ENCODE measurements at regions not wholly inside any gene's neighbourhood (a gene's known extent, or its start where the extent isn't known, plus 50 kb on each side); places are given as distances from the start of the nearest gene placed in this dataset.

- ChIA-PET POLR2A (ENCODE audit: unreplicated experiment) (no interaction called here), CTCF (no interaction called here)
- Histone ChIP-seq H3K9me3 (ENCODE audit: low read length) (no peaks in the 10 kb centered on the region), H3K79me2 (ENCODE audit: low read length) (no peaks in the 10 kb centered on the region), H3K4me2 (ENCODE audit: low read length) (no peak overlapping the region), H3K9ac (ENCODE audit: low read length) (no peak overlapping the region), H3K9me2 (replicated peaks; ENCODE audit: low read length) (no peaks in the 10 kb centered on the region), H3K4me1 (ENCODE audit: insufficient read depth, low read length) (no peaks in the 10 kb centered on the region), H3K27me3 (ENCODE audit: low read length) (no peaks in the 10 kb centered on the region), H3K4me3 (ENCODE audit: low read length) (no peak overlapping the region), H3K36me3 (ENCODE audit: low read depth, low read length) (no peaks in the 10 kb centered on the region), H3K27ac (ENCODE audit: low read length) (no peak overlapping the region), H4K20me1 (ENCODE audit: low read length) (no peaks in the 10 kb centered on the region), H2AFZ (ENCODE audit: low read length) (no peak overlapping the region), H3F3A (ENCODE audit: low read length, unreplicated experiment) (no peaks in the 10 kb centered on the region)
- DNase-seq, result no peak
- no TSS peak for BruUV-seq (replicated peaks)
- intact Hi-C loops (cut with micrococcal nuclease), result no loop called here
- ATAC-seq, result no peak
- TF ChIP-seq EZH2phosphoT487 (IDR thresholded peaks at IDR 0.05; ENCODE audit: borderline replicate concordance, low read length), result no peak
Observed at GRCh38 chr2:83176539-83176938, 1282.5 kb downstream of the SUCLG1 start.

GRCh38 chr2:83172841-83173240 is 1286.2 kb downstream of the SUCLG1 start:
- BruUV-seq (replicated peaks), result no TSS peak
- Histone ChIP-seq H3K9me2 (replicated peaks; ENCODE audit: low read length) (no peaks in the 10 kb centered on the region), H3K36me3 (ENCODE audit: low read depth, low read length) (no peaks in the 10 kb centered on the region), H3K9ac (ENCODE audit: low read length) (no peak overlapping the region), H3K4me2 (ENCODE audit: low read length) (no peak overlapping the region), H3K27me3 (ENCODE audit: low read length) (no peaks in the 10 kb centered on the region), H3K4me3 (ENCODE audit: low read length) (no peak overlapping the region), H4K20me1 (ENCODE audit: low read length) (no peaks in the 10 kb centered on the region), H3K79me2 (ENCODE audit: low read length) (no peaks in the 10 kb centered on the region), H3F3A (ENCODE audit: low read length, unreplicated experiment) (no peaks in the 10 kb centered on the region), H3K27ac (ENCODE audit: low read length) (no peak overlapping the region), H3K4me1 (ENCODE audit: insufficient read depth, low read length) (no peaks in the 10 kb centered on the region), H2AFZ (ENCODE audit: low read length) (no peak overlapping the region), H3K9me3 (ENCODE audit: low read length) (no peaks in the 10 kb centered on the region)
- intact Hi-C loops (cut with micrococcal nuclease), result no loop called here
- CTCF ChIA-PET, result no interaction called here
- DNase-seq (no peak), ATAC-seq (no peak)
- TF ChIP-seq CTCF (conservative IDR thresholded peaks at IDR 0.05; ENCODE audit: low read depth, low read length) (no peak), EZH2phosphoT487 (IDR thresholded peaks at IDR 0.05; ENCODE audit: borderline replicate concordance, low read length) (no peak), EZH2 (IDR thresholded peaks at IDR 0.05; ENCODE audit: low read length, unreplicated experiment) (no peak)
- POLR2A ChIA-PET (ENCODE audit: unreplicated experiment), result no interaction called here

- H3K4me1 ChIP-seq (ENCODE audit: insufficient read depth, low read length), result no peaks in the 10 kb centered on the region
- ATAC-seq, result no peak
- no peaks in the 10 kb centered on the region for H3K27me3 ChIP-seq (ENCODE audit: low read length)
- no peaks in the 10 kb centered on the region for H3K9me2 ChIP-seq (replicated peaks; ENCODE audit: low read length)
- intact Hi-C loops (cut with micrococcal nuclease), result no loop called here
- TF ChIP-seq EZH2 (IDR thresholded peaks at IDR 0.05; ENCODE audit: low read length, unreplicated experiment), result no peak
- TF ChIP-seq EZH2phosphoT487 (IDR thresholded peaks at IDR 0.05; ENCODE audit: borderline replicate concordance, low read length), result no peak
- no peak for TF ChIP-seq CTCF (conservative IDR thresholded peaks at IDR 0.05; ENCODE audit: low read depth, low read length)
- no peak overlapping the region for H2AFZ ChIP-seq (ENCODE audit: low read length)
- H3K4me2 ChIP-seq (ENCODE audit: low read length), result no peak overlapping the region
- H3K4me3 ChIP-seq (ENCODE audit: low read length), result no peak overlapping the region
- no TSS peak for BruUV-seq (replicated peaks)
- no peak for DNase-seq
- H4K20me1 ChIP-seq (ENCODE audit: low read length), result no peaks in the 10 kb centered on the region
- no peak overlapping the region for H3K27ac ChIP-seq (ENCODE audit: low read length)
- POLR2A ChIA-PET (ENCODE audit: unreplicated experiment), result no interaction called here
- H3K79me2 ChIP-seq (ENCODE audit: low read length), result no peaks in the 10 kb centered on the region
- CTCF ChIA-PET, result no interaction called here
- no peaks in the 10 kb centered on the region for H3K36me3 ChIP-seq (ENCODE audit: low read depth, low read length)
- H3K9me3 ChIP-seq (ENCODE audit: low read length), result no peaks in the 10 kb centered on the region
- no peak overlapping the region for H3K9ac ChIP-seq (ENCODE audit: low read length)
- no peaks in the 10 kb centered on the region for H3F3A ChIP-seq (ENCODE audit: low read length, unreplicated experiment)
Observed at GRCh38 chr2:83168377-83168776, 1290.7 kb downstream of the SUCLG1 start.
